ENCODE measurements at regions not wholly inside any gene's neighbourhood (a gene's known extent, or its start where the extent isn't known, plus 50 kb on each side); places are given as distances from the start of the nearest gene placed in this dataset.

- DNase-seq (ENCODE audit: low read depth) = no peak
Observed at GRCh38 chr14:38310420-38310995, 54.6 kb upstream of the CLEC14A start.

GRCh38 chr14:38309522-38310277 is 53.8 kb upstream of the CLEC14A start:
- DNase-seq (ENCODE audit: low read depth) = no peak

Data from GM04504 (cell line).